Neural progenitor cell (in vitro differentiated cells): ENCODE measurements at regions not wholly inside any gene's neighbourhood (a gene's known extent, or its start where the extent isn't known, plus 50 kb on each side); places are given as distances from the start of the nearest gene placed in this dataset.
"Not testable (repeated sequence)": the region's sequence is repeated elsewhere in the genome, so short reads cannot be mapped to it uniquely, and the experiment has no call there.

Source experiments
- DNase-seq: peaks from one replicate; pipeline ENCODE4 v3.0.0-alpha.2; 2016; ENCODE audit warnings: low spot score
- H2AFZ ChIP-seq: fragments of 200-600 bp; sonication (generic); replicated peaks from 2 replicates; pipeline ENCODE4 v1.6.1; 2016; ENCODE audit warnings: antibody characterized with exemption
- H3F3A ChIP-seq: fragments of 200-600 bp; sonication (generic); 2 replicates; pipeline ENCODE4 v1.6.1; 2016; ENCODE audit warnings: antibody characterized with exemption, low read depth
- H3K27ac ChIP-seq: fragments of 200-600 bp; sonication (generic); 2 replicates; pipeline ENCODE4 v1.5.1; 2016; ENCODE audit warnings: mild to moderate bottlenecking
- H3K27me3 ChIP-seq: fragments of 200-600 bp; sonication (generic); 2 replicates; pipeline ENCODE4 v1.6.1; 2016; ENCODE audit warnings: mild to moderate bottlenecking, moderate library complexity
- H3K36me3 ChIP-seq: fragments of 200-600 bp; sonication (generic); 2 replicates; pipeline ENCODE4 v1.5.1; 2016
- H3K4me1 ChIP-seq: fragments of 200-600 bp; sonication (generic); 2 replicates; pipeline ENCODE4 v1.6.1; 2016; ENCODE audit warnings: mixed run types
- H3K4me2 ChIP-seq: fragments of 200-600 bp; sonication (generic); 2 replicates; pipeline ENCODE4 v1.6.1; 2016
- H3K4me3 ChIP-seq: fragments of 200-600 bp; sonication (generic); 2 replicates; pipeline ENCODE4 v1.5.1; 2016
- H3K79me2 ChIP-seq: fragments of 200-600 bp; sonication (generic); 2 replicates; pipeline ENCODE4 v1.6.1; 2016; ENCODE audit warnings: low read depth
- H3K9ac ChIP-seq: fragments of 200-600 bp; sonication (generic); 2 replicates; pipeline ENCODE4 v1.6.1; 2016
- H3K9me3 ChIP-seq: fragments of 200-600 bp; sonication (generic); 2 replicates; pipeline ENCODE4 v1.5.1; 2016; ENCODE audit warnings: low read depth
- H4K20me1 ChIP-seq: fragments of 200-600 bp; sonication (generic); 2 replicates; pipeline ENCODE4 v1.6.1; 2016; ENCODE audit warnings: low read depth
- H3K27ac Mint-ChIP-seq: 3 replicates; pipeline ENCODE4 v1.8.0; 2021; ENCODE audit warnings: mixed read lengths
- H3K27me3 Mint-ChIP-seq: 2 replicates; pipeline ENCODE4 v1.8.0; 2022; ENCODE audit warnings: low read depth, mild to moderate bottlenecking, inconsistent platforms, moderate library complexity, mixed read lengths; ENCODE audit not compliant: insufficient read depth
- H3K36me3 Mint-ChIP-seq: 3 replicates; pipeline ENCODE4 v1.8.0; 2021; ENCODE audit warnings: mixed read lengths
- H3K4me1 Mint-ChIP-seq: 3 replicates; pipeline ENCODE4 v1.8.0; 2021; ENCODE audit warnings: mixed read lengths
- H3K4me3 Mint-ChIP-seq: 3 replicates; pipeline ENCODE4 v1.8.0; 2021; ENCODE audit warnings: mild to moderate bottlenecking, moderate library complexity, mixed read lengths
- H3K9me3 Mint-ChIP-seq: 3 replicates; pipeline ENCODE4 v1.8.0; 2020; ENCODE audit warnings: mixed read lengths
- EZH2 ChIP-seq: fragments of 200-600 bp; sonication (generic); IDR thresholded peaks from 2 replicates; pipeline ENCODE4 v1.6.1; 2017; ENCODE audit warnings: antibody characterized with exemption, mild to moderate bottlenecking, moderate library complexity
- EZH2phosphoT487 ChIP-seq: fragments of 200-600 bp; sonication (generic); IDR thresholded peaks from 2 replicates; pipeline ENCODE4 v1.6.1; 2017; ENCODE audit warnings: antibody characterized with exemption
- TF ChIP-seq, protein P1 (sequence below): fragments of 200-600 bp; sonication (generic); IDR thresholded peaks from 2 replicates; pipeline ENCODE4 v1.5.1; 2017; ENCODE audit warnings: antibody characterized with exemption, mild to moderate bottlenecking

DNA sequence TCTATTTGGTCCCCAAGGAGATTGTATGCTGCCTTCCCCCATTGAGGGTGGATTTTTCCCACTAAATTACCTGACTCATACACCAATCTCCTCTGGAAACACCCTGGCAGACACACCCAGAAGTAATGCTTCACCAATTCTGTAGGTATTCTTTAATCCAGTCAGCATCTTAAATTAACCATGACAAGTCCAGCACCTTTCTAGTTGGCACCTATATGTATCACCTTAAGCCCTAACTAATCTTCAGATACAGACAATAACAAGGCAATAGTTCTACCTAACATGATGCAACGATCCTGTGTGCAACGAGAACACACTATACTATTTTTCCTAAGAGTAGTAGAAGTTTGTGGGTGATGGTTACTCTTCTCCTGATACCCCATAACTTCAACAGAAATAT, 473.3 kb upstream of the NPAP1 start:
- not testable (repeated sequence) for H3K36me3 Mint-ChIP-seq, H3K9me3 Mint-ChIP-seq, H3K27ac Mint-ChIP-seq

DNA sequence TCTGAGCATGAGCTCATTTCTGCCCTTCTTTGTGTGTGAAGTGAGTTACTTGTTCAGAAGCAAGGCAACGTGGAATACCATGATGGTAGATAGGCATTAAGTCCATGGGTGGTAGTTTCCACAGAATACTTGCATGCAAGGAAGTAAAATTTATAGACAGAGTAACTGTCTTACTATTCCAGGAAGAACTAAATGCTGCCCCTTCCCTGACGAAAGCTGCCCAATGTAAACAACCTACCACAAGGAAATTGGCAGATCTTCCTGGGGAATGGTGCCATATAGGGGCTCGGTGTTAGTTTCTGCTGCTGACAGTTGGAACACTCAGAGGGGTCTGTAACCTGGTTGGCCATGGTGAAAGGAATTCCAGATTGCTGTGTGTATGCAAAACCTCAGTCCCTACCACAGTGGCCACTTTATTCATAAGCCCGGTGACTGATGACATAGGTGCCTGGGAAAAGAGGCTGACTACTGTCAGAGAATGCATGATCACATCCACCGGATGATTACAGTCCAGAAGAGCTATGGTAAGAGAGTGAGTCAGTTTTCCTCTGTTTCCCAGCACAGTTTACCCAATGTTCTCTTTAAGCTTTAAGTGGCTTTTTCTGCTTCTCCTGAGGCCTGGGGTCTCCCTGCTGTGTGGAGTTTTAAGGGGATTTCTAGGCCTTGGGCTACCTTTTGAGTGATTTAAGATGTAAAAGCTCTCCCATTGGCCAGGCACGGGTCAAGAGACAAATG, 463.7 kb upstream of the NPAP1 start:
- not testable (repeated sequence) for H3K36me3 Mint-ChIP-seq, H3K4me1 Mint-ChIP-seq, H3K4me2 ChIP-seq, H3K9me3 Mint-ChIP-seq, DNase-seq, H3K4me1 ChIP-seq, H3K27ac ChIP-seq, H3K4me3 Mint-ChIP-seq, H3K27me3 ChIP-seq, H3F3A ChIP-seq, H2AFZ ChIP-seq, H4K20me1 ChIP-seq, H3K27me3 Mint-ChIP-seq, H3K27ac Mint-ChIP-seq, H3K9ac ChIP-seq, H3K9me3 ChIP-seq, H3K79me2 ChIP-seq, H3K4me3 ChIP-seq, H3K36me3 ChIP-seq

More for the DNA sequence above, 473.3 kb upstream of the NPAP1 start:
- H3K4me1 Mint-ChIP-seq, H2AFZ ChIP-seq, H3K9me3 ChIP-seq, DNase-seq, H4K20me1 ChIP-seq, H3F3A ChIP-seq, H3K4me1 ChIP-seq, H3K4me3 ChIP-seq, H3K27me3 ChIP-seq, H3K79me2 ChIP-seq, H3K27me3 Mint-ChIP-seq, H3K4me2 ChIP-seq, H3K9ac ChIP-seq, H3K4me3 Mint-ChIP-seq, H3K27ac ChIP-seq, H3K36me3 ChIP-seq: not testable (repeated sequence)

DNA sequence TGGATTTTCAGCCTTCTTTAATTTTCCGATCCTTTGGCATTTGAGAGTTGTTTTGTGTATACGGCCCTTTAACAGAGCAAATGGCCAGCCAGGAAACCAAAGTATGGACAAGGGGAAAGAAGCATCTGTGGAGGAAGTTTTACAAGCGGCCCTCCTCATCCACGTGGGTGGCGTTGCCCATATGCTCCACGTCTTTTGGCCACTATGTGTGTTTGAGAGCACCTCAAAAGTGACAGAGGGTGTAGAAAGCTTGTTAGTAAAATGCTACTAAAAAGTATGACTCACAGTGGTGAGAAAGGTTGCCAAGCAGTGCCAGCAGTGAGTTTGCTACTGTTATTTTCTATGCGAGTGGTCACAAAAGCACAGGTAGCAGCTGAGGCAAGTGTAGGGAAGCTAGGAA, 451.8 kb upstream of the NPAP1 start:
- Histone ChIP-seq H3K4me1 (no peaks in the 10 kb centered on the region), H3K79me2 (no peaks in the 10 kb centered on the region), H3K36me3 (no peaks in the 10 kb centered on the region), H4K20me1 (no peaks in the 10 kb centered on the region), H3K9ac (no peak overlapping the region), H3K4me3 (no peak overlapping the region), H3K9me3 (no peaks in the 10 kb centered on the region), H3K4me2 (no peak overlapping the region), H3K27ac (no peak overlapping the region), H3F3A (no peaks in the 10 kb centered on the region), H2AFZ (no peak overlapping the region), H3K27me3 (no peaks in the 10 kb centered on the region)
- Mint-ChIP-seq H3K4me3 (no peak overlapping the region), H3K9me3 (no peaks in the 10 kb centered on the region), H3K36me3 (no peaks in the 10 kb centered on the region), H3K27ac (no peak overlapping the region), H3K4me1 (no peaks in the 10 kb centered on the region), H3K27me3 (no peaks in the 10 kb centered on the region)
- DNase-seq: no peak
- TF ChIP-seq EZH2phosphoT487: no peak
- TF ChIP-seq EZH2: no peak
- TF ChIP-seq, protein P1, sequence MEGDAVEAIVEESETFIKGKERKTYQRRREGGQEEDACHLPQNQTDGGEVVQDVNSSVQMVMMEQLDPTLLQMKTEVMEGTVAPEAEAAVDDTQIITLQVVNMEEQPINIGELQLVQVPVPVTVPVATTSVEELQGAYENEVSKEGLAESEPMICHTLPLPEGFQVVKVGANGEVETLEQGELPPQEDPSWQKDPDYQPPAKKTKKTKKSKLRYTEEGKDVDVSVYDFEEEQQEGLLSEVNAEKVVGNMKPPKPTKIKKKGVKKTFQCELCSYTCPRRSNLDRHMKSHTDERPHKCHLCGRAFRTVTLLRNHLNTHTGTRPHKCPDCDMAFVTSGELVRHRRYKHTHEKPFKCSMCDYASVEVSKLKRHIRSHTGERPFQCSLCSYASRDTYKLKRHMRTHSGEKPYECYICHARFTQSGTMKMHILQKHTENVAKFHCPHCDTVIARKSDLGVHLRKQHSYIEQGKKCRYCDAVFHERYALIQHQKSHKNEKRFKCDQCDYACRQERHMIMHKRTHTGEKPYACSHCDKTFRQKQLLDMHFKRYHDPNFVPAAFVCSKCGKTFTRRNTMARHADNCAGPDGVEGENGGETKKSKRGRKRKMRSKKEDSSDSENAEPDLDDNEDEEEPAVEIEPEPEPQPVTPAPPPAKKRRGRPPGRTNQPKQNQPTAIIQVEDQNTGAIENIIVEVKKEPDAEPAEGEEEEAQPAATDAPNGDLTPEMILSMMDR: no peak

DNA sequence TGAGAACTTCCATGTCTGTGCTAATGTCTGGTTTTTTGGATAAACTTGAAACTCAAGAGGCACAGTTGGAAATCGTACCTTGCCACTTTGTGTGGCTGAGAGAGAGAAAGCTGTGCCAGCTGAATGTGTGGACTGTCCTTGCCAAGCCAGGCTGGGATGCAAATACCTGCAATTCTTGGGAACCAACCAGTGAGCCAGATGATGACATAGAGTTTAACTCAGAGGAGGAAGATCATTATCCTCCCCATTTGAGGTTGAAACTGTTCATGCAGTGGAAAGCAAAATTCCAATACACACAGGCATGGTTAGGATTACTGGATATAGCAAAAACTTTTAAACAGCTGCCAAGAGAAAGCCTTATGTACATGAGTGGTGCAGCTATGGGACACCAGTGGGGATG, 451.4 kb upstream of the NPAP1 start:
- Mint-ChIP-seq H3K4me1 (no peaks in the 10 kb centered on the region), H3K27me3 (no peaks in the 10 kb centered on the region), H3K4me3 (no peak overlapping the region), H3K27ac (no peak overlapping the region), H3K36me3 (no peaks in the 10 kb centered on the region), H3K9me3 (no peaks in the 10 kb centered on the region)
- Histone ChIP-seq H3K4me3 (no peak overlapping the region), H3K9ac (no peak overlapping the region), H2AFZ (no peak overlapping the region), H3F3A (no peaks in the 10 kb centered on the region), H3K4me2 (no peak overlapping the region), H3K27ac (no peak overlapping the region), H3K9me3 (no peaks in the 10 kb centered on the region), H3K27me3 (no peaks in the 10 kb centered on the region), H3K4me1 (no peaks in the 10 kb centered on the region), H4K20me1 (no peaks in the 10 kb centered on the region), H3K36me3 (no peaks in the 10 kb centered on the region), H3K79me2 (no peaks in the 10 kb centered on the region)
- no peak for DNase-seq
- TF ChIP-seq EZH2phosphoT487: no peak
- TF ChIP-seq, protein P1: no peak

DNA sequence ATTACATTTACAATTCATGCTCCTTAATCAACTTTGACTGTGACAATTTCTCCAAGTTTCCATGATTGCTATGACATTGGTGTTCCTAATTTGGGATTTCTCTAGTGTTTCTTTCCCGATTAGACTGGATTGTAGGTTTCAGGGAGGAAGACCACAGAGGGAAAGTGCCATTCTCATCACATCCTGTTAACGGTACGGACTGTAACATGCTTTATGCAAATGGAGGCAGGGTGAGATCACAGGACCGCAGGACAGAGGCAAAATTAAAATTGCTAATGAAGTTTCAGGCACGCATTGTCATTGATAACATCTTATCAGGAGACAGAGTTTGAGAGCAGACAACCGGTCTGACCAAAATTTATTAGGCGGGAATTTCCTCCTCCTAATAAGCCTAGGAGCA, 446.7 kb upstream of the NPAP1 start:
- not testable (repeated sequence) for H3K4me3 Mint-ChIP-seq, H3K27ac Mint-ChIP-seq, H2AFZ ChIP-seq, H3K36me3 ChIP-seq, H3K79me2 ChIP-seq, H3K4me2 ChIP-seq, H3F3A ChIP-seq, H3K4me3 ChIP-seq, H3K27me3 Mint-ChIP-seq, H3K4me1 ChIP-seq, H3K9me3 ChIP-seq, H3K36me3 Mint-ChIP-seq, H3K27ac ChIP-seq, H3K4me1 Mint-ChIP-seq, H3K27me3 ChIP-seq, DNase-seq, H3K9me3 Mint-ChIP-seq, H3K9ac ChIP-seq, H4K20me1 ChIP-seq

DNA sequence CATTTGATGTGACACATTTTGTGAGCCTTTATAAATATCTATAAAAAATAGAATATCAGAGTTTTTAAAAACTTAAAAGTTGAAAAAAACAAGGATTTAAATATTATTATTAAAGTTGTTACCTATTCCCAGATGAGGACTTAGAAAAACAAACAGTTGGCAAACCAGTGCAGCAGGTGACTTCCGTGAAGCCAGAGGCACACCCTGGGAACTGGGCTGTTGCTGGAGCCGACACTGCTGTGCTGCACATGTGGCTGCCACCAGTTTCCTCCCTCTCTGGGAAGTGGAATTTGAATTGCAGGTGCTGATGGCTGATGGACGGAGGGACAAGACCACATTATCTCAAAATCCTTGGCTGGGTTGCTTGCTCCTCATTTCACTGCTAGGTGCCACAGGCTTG, 442.4 kb upstream of the NPAP1 start:
- H2AFZ ChIP-seq, DNase-seq, H4K20me1 ChIP-seq, H3K9ac ChIP-seq, H3K27me3 ChIP-seq, H3F3A ChIP-seq, H3K27ac Mint-ChIP-seq, H3K36me3 ChIP-seq, H3K27me3 Mint-ChIP-seq, H3K4me1 ChIP-seq, H3K4me1 Mint-ChIP-seq, H3K36me3 Mint-ChIP-seq, H3K9me3 ChIP-seq, H3K4me3 ChIP-seq, H3K79me2 ChIP-seq, H3K27ac ChIP-seq, H3K9me3 Mint-ChIP-seq, H3K4me3 Mint-ChIP-seq, H3K4me2 ChIP-seq: not testable (repeated sequence)

DNA sequence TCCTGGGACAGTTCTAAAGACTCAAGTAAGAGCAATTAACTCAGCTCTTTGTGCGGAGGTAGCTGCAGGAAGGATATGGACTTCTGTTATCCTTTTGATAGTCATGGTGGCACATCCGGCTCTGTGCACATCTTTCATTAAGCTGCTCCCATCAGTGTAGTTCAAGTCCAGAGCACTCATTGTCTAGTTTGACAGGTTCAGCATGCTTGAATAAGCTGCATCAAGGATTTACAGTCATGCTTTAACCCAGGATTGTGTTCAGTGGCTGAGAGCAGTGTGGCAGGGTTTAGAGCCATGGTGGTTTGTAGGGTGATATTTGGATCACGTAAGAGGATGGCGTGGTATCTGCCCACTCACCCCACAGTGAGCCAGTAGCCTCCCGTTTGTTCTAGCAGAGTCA, 435.0 kb upstream of the NPAP1 start:
- H3K36me3 ChIP-seq, H3K4me2 ChIP-seq, H2AFZ ChIP-seq, H3K9ac ChIP-seq, H3K27me3 Mint-ChIP-seq, H3K4me3 Mint-ChIP-seq, H3K27me3 ChIP-seq, DNase-seq, H3K4me1 ChIP-seq, H3K9me3 ChIP-seq, H3K27ac Mint-ChIP-seq, H3K27ac ChIP-seq, H3K4me1 Mint-ChIP-seq, H3K4me3 ChIP-seq, H3F3A ChIP-seq, H3K79me2 ChIP-seq, H4K20me1 ChIP-seq, H3K9me3 Mint-ChIP-seq, H3K36me3 Mint-ChIP-seq: not testable (repeated sequence)
